ENCODE measurements at regions not wholly inside any gene's neighbourhood (a gene's known extent, or its start where the extent isn't known, plus 50 kb on each side); places are given as distances from the start of the nearest gene placed in this dataset.

DNA sequence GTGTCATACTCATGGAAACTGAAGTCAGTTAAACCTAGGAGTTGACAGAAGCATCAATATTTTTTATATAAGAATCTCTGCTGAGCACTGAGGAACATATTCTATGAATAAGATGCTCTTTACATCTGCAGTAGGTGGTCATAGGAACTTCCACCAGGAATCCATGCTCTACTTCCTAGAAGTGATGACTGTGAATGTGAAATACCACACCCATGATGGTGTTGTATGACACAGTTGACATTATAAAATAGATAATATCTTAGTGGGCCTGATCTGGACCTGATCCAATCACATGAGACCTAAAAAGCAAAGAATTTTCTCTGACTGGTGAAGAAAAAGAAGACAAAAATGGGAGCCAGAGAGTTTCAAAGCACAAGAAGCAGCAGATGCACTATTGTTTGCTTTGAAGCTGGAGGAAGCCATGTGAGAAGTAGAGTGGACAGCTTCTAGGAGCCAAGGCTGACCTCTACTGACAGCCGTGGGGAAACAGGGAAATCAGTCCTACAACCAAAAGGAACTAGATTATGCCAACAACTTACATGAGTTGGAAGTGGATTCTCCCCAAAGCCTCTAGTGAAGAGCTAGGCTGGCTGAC, 68.6 kb upstream of the HS3ST1 start:
- no peak overlapping the region for H3K4me2 ChIP-seq (ENCODE audit: insufficient read depth in 1 of 2, low read depth in 2 of 2, low read length in 2 of 2)
- no peak overlapping the region for H2BK5ac ChIP-seq (ENCODE audit: low read depth, low read length)
- H2BK120ac ChIP-seq (replicated peaks; ENCODE audit: low read depth, low read length) = no peak overlapping the region
- H3K36me3 ChIP-seq (ENCODE audit: control insufficient read depth in 2 of 4, insufficient read depth in 4 of 4, low read length in 3 of 4) = peaks cover 0 to 2% (median 0%) of the 10 kb centered on the region in 4 experiments; a peak in 1 of 8 replicates
- no peak overlapping the region for H3K9ac ChIP-seq (replicated peaks in 1 of 4; ENCODE audit: extremely low read depth in 1 of 4, low read depth in 3 of 4, low read length in 3 of 4)
- no peak overlapping the region for H4K91ac ChIP-seq (replicated peaks; ENCODE audit: insufficient read length, low read length)
- TF ChIP-seq MAFK (IDR thresholded peaks at IDR 0.05; ENCODE audit: low read depth, low read length) (no peak), YY1 (IDR thresholded peaks at IDR 0.05; ENCODE audit: low read depth, low read length) (no peak), BRCA1 (IDR thresholded peaks at IDR 0.05; ENCODE audit: low read depth, low read length) (no peak), SP4 (IDR thresholded peaks at IDR 0.05; ENCODE audit: low read length) (no peak), PHF8 (conservative IDR thresholded peaks at IDR 0.05; ENCODE audit: low read depth, low read length) (no peak), RNF2 (IDR thresholded peaks at IDR 0.05; ENCODE audit: borderline replicate concordance, low read depth, low read length, missing control alignments, poor library complexity, severe bottlenecking) (no peak), SIX5 (IDR thresholded peaks at IDR 0.05; ENCODE audit: low read depth, low read length) (no peak), RAD21 (IDR thresholded peaks at IDR 0.05 in 1 of 2, conservative IDR thresholded peaks at IDR 0.05 in 1 of 2; ENCODE audit: low read depth in 2 of 2, low read length in 2 of 2) (peak; percentile 42 to 57)
- TF ChIP-seq, protein P1, sequence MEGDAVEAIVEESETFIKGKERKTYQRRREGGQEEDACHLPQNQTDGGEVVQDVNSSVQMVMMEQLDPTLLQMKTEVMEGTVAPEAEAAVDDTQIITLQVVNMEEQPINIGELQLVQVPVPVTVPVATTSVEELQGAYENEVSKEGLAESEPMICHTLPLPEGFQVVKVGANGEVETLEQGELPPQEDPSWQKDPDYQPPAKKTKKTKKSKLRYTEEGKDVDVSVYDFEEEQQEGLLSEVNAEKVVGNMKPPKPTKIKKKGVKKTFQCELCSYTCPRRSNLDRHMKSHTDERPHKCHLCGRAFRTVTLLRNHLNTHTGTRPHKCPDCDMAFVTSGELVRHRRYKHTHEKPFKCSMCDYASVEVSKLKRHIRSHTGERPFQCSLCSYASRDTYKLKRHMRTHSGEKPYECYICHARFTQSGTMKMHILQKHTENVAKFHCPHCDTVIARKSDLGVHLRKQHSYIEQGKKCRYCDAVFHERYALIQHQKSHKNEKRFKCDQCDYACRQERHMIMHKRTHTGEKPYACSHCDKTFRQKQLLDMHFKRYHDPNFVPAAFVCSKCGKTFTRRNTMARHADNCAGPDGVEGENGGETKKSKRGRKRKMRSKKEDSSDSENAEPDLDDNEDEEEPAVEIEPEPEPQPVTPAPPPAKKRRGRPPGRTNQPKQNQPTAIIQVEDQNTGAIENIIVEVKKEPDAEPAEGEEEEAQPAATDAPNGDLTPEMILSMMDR (IDR thresholded peaks at IDR 0.05; ENCODE audit: control extremely low read depth in 1 of 3, insufficient read depth in 1 of 3, low read depth in 1 of 3, low read length in 3 of 3) = peak in 2 of 3 experiments; percentile 5 to 38; a peak in 1 of 4 replicates
- no peak overlapping the region for H3K23ac ChIP-seq (ENCODE audit: insufficient read length)
- peaks cover 3 to 4% of the 10 kb centered on the region in 2 experiments; a peak in 2 of 4 replicates for H3K9me3 ChIP-seq (ENCODE audit: insufficient read depth in 2 of 2, low read depth in 1 of 2, low read length in 1 of 2)
- no peak overlapping the region for H3K18ac ChIP-seq (ENCODE audit: extremely low read depth, low read length)
- ChIA-PET CTCF (ENCODE audit: partially characterized antibody) (interaction anchor here (1.3 kb wide), 1 partner anchor 13 kb away, joined by 5 read pairs; no protein-coding TSS in a partner anchor), POLR2A (ENCODE audit: partially characterized antibody) (no interaction called here)
- H3K4ac ChIP-seq (replicated peaks; ENCODE audit: insufficient read length, low read depth, low read length) = no peak overlapping the region
- DNase-seq (ENCODE audit: low read depth in 1 of 2, low spot score in 2 of 2) = no peak
- no peak overlapping the region for H3K14ac ChIP-seq (ENCODE audit: insufficient read length)
- H3K27ac ChIP-seq (ENCODE audit: low read depth, low read length) = no peak overlapping the region
- H3K27me3 ChIP-seq (replicated peaks in 1 of 4; ENCODE audit: control insufficient read depth in 3 of 4, extremely low read depth in 1 of 4, insufficient read depth in 3 of 4, low read length in 3 of 4) = no peaks in the 10 kb centered on the region
- FAIRE-seq = no peak
- H2AFZ ChIP-seq (ENCODE audit: low read length) = no peak overlapping the region
- no peak overlapping the region for H4K5ac ChIP-seq (ENCODE audit: insufficient read length, low read depth, low read length)
- H3K56ac ChIP-seq (replicated peaks; ENCODE audit: insufficient read length, low read depth, low read length) = no peak overlapping the region
- no peak overlapping the region for H2BK15ac ChIP-seq (ENCODE audit: low read length)
- no peak overlapping the region for H2AK5ac ChIP-seq (ENCODE audit: low read depth, low read length)
- H3K4me3 ChIP-seq (ENCODE audit: extremely low read depth in 1 of 4, insufficient read depth in 2 of 4, low read depth in 3 of 4, low read length in 4 of 4) = no peak overlapping the region
- H3K23me2 ChIP-seq (ENCODE audit: low read depth, low read length) = no peaks in the 10 kb centered on the region
- no peak overlapping the region for H4K8ac ChIP-seq (ENCODE audit: extremely low read depth, insufficient read depth, low read length)
- WGBS, 2 experiments (ENCODE audit: extremely low coverage in 1 of 2, insufficient coverage in 1 of 2, insufficient read length in 1 of 2, insufficient replicate concordance in 2 of 2, low coverage in 1 of 2, low lambda C conversion rate in 2 of 2, missing lambda C conversion rate in 1 of 2) = 84% methylated on average over 1 of the region's 1 CpG; no CpG with 5 or more reads in 1 of the 2 experiments
- no peaks in the 10 kb centered on the region for H4K20me1 ChIP-seq (replicated peaks in 1 of 2; ENCODE audit: control insufficient read depth in 1 of 2, insufficient read depth in 2 of 2, low read length in 2 of 2)
- H3K79me1 ChIP-seq (ENCODE audit: low read depth, low read length) = no peaks in the 10 kb centered on the region
- H2BK12ac ChIP-seq (ENCODE audit: low read depth, low read length) = no peak overlapping the region
- no peaks in the 10 kb centered on the region for H3K79me2 ChIP-seq (ENCODE audit: control insufficient read depth in 1 of 2, insufficient read depth in 2 of 2, low read length in 2 of 2)
- no peaks in the 10 kb centered on the region for H3K4me1 ChIP-seq (replicated peaks in 1 of 4; ENCODE audit: control insufficient read depth in 3 of 4, insufficient read depth in 4 of 4, low read length in 3 of 4)
- H2BK20ac ChIP-seq (ENCODE audit: low read length) = no peak overlapping the region
